PFSK-1 (cell line): ENCODE measurements at regions not wholly inside any gene's neighbourhood (a gene's known extent, or its start where the extent isn't known, plus 50 kb on each side); places are given as distances from the start of the nearest gene placed in this dataset.

Experiments used
- POLR2AphosphoS5 ChIP-seq: IDR thresholded peaks from 2 replicates; pipeline ENCODE4 v1.6.1; 2012; ENCODE audit warnings: low read depth, mild to moderate bottlenecking, control low read depth, low read length, moderate library complexity
- SIN3A ChIP-seq: IDR thresholded peaks from 2 replicates; pipeline ENCODE4 v1.6.1; 2012; ENCODE audit warnings: mild to moderate bottlenecking, low read length, moderate library complexity, borderline replicate concordance; ENCODE audit not compliant: insufficient read depth
- TAF1 ChIP-seq: IDR thresholded peaks from 2 replicates; pipeline ENCODE4 v1.6.1; 2012; ENCODE audit warnings: low read length, control low read depth, borderline replicate concordance; ENCODE audit not compliant: insufficient read depth
- TF ChIP-seq, protein P1 (sequence below), 2 experiments: IDR thresholded peaks; 2 replicates each; pipeline versions ENCODE4 v1.6.1 to v1.8.0; 2011 to 2012; ENCODE audit warnings: low read depth in 2 of 2, low read length in 2 of 2, control low read depth in 1 of 2, inconsistent platforms in 1 of 2, mild to moderate bottlenecking in 1 of 2, moderate library complexity in 1 of 2; ENCODE audit not compliant: insufficient read depth in 1 of 2

DNA sequence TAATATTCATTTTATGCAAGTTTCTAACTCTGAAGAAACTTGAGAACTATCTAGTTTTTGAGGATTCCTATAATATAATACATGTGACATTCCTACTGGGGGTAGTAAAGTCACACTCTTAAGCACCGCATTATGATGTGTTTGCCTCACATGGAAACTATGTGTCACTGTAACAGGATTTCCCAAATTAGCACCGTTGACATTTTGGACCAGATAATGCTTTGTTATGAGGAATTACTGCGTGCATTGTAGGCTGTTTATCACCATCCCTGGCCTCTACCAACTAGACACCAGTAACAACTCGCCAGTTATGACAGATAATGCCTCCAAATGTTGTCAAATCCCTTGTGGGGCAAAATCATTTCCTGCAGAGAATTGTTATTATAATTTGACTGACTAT is 267.8 kb downstream of the RAP2B start:
- TF ChIP-seq POLR2AphosphoS5 (no peak), TAF1 (no peak), SIN3A (no peak)
- TF ChIP-seq, protein P1, sequence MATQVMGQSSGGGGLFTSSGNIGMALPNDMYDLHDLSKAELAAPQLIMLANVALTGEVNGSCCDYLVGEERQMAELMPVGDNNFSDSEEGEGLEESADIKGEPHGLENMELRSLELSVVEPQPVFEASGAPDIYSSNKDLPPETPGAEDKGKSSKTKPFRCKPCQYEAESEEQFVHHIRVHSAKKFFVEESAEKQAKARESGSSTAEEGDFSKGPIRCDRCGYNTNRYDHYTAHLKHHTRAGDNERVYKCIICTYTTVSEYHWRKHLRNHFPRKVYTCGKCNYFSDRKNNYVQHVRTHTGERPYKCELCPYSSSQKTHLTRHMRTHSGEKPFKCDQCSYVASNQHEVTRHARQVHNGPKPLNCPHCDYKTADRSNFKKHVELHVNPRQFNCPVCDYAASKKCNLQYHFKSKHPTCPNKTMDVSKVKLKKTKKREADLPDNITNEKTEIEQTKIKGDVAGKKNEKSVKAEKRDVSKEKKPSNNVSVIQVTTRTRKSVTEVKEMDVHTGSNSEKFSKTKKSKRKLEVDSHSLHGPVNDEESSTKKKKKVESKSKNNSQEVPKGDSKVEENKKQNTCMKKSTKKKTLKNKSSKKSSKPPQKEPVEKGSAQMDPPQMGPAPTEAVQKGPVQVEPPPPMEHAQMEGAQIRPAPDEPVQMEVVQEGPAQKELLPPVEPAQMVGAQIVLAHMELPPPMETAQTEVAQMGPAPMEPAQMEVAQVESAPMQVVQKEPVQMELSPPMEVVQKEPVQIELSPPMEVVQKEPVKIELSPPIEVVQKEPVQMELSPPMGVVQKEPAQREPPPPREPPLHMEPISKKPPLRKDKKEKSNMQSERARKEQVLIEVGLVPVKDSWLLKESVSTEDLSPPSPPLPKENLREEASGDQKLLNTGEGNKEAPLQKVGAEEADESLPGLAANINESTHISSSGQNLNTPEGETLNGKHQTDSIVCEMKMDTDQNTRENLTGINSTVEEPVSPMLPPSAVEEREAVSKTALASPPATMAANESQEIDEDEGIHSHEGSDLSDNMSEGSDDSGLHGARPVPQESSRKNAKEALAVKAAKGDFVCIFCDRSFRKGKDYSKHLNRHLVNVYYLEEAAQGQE (IDR thresholded peaks at IDR 0.05; ENCODE audit: insufficient read depth in 1 of 2, low read depth in 2 of 2, low read length in 2 of 2), result no peak
